DND-41 (cell line): ENCODE measurements at regions not wholly inside any gene's neighbourhood (a gene's known extent, or its start where the extent isn't known, plus 50 kb on each side); places are given as distances from the start of the nearest gene placed in this dataset.

Experiments used
- ATAC-seq: fragments of 200-7000 bp; cut with Tn5 transposase; 3 replicates; pipeline ENCODE4 v1.9.1; 2021; ENCODE audit warnings: low read depth; ENCODE audit not compliant: insufficient read depth
- DNase-seq: peaks from one replicate; pipeline ENCODE4 v3.0.0-alpha.2; 2020
- H2AFZ ChIP-seq: 2 replicates; pipeline ENCODE4 v1.6.0; 2012; ENCODE audit warnings: low read depth, low read length
- H3K27ac ChIP-seq: 2 replicates; pipeline ENCODE4 v1.5.1; 2012; ENCODE audit warnings: low read length, inconsistent platforms
- H3K27me3 ChIP-seq: fragments of 200-600 bp; sonication (generic); 2 replicates; pipeline ENCODE4 v1.6.0; 2012; ENCODE audit warnings: low read length, mild to moderate bottlenecking, inconsistent platforms; ENCODE audit not compliant: insufficient read depth, poor library complexity
- H3K36me3 ChIP-seq: 2 replicates; pipeline ENCODE4 v1.5.1; 2012; ENCODE audit warnings: low read length, inconsistent platforms; ENCODE audit not compliant: insufficient read depth
- H3K4me1 ChIP-seq: 2 replicates; pipeline ENCODE4 v1.5.1; 2012; ENCODE audit warnings: mild to moderate bottlenecking, low read length; ENCODE audit not compliant: insufficient read depth
- H3K4me2 ChIP-seq: 2 replicates; pipeline ENCODE4 v1.6.0; 2012; ENCODE audit warnings: mild to moderate bottlenecking, moderate library complexity, low read length, inconsistent platforms; ENCODE audit not compliant: insufficient read depth
- H3K4me3 ChIP-seq, 2 experiments: fragments of 200-600 bp in 1 of 2; shearing (Covaris generic) in 1 of 2; 2 replicates each; pipeline ENCODE4 v1.5.1; 2012 to 2016; ENCODE audit warnings: inconsistent platforms in 2 of 2, low read length in 2 of 2, mild to moderate bottlenecking in 2 of 2, low read depth in 1 of 2, moderate library complexity in 1 of 2
- H3K79me2 ChIP-seq: 2 replicates; pipeline ENCODE4 v1.6.0; 2012; ENCODE audit warnings: low read length, inconsistent platforms; ENCODE audit not compliant: insufficient read depth
- H3K9ac ChIP-seq: 2 replicates; pipeline ENCODE4 v1.6.0; 2012; ENCODE audit warnings: low read depth, mild to moderate bottlenecking, inconsistent platforms, low read length, moderate library complexity
- H3K9me3 ChIP-seq: 2 replicates; pipeline ENCODE4 v1.5.1; 2012; ENCODE audit warnings: low read length, moderate library complexity, mild to moderate bottlenecking, inconsistent platforms; ENCODE audit not compliant: insufficient read depth, severe bottlenecking
- H4K20me1 ChIP-seq: 2 replicates; pipeline ENCODE4 v1.6.0; 2012; ENCODE audit warnings: low read length; ENCODE audit not compliant: insufficient read depth
- CTCF ChIP-seq: IDR thresholded peaks from 2 replicates; pipeline ENCODE4 v1.5.1; 2012; ENCODE audit warnings: borderline replicate concordance, low read length, moderate library complexity, mild to moderate bottlenecking; ENCODE audit not compliant: poor library complexity, severe bottlenecking; ENCODE audit errors: extremely low read depth
- EZH2 ChIP-seq: IDR thresholded peaks from 3 replicates; pipeline ENCODE4 v1.6.1; 2012; ENCODE audit warnings: borderline replicate concordance, low read depth, mild to moderate bottlenecking, moderate library complexity, low read length, inconsistent platforms; ENCODE audit not compliant: severe bottlenecking

GRCh38 chr13:68410007-68410406, 1179.9 kb upstream of the PCDH9 start:
- no peaks in the 10 kb centered on the region for H3K79me2 ChIP-seq
- ATAC-seq (no peak), DNase-seq (no peak)
- H3K27ac ChIP-seq: no peak overlapping the region
- TF ChIP-seq CTCF (no peak), EZH2 (no peak)
- H3K36me3 ChIP-seq: no peaks in the 10 kb centered on the region
- H3K4me1 ChIP-seq: no peaks in the 10 kb centered on the region
- no peak overlapping the region for H2AFZ ChIP-seq
- H3K9ac ChIP-seq: no peak overlapping the region
- no peak overlapping the region for H3K4me2 ChIP-seq
- H3K27me3 ChIP-seq: no peaks in the 10 kb centered on the region
- H4K20me1 ChIP-seq: no peaks in the 10 kb centered on the region
- no peaks in the 10 kb centered on the region for H3K9me3 ChIP-seq
- no peak overlapping the region for H3K4me3 ChIP-seq

GRCh38 chr13:68390987-68391386, 1160.9 kb upstream of the PCDH9 start:
- Histone ChIP-seq H3K4me1 (no peaks in the 10 kb centered on the region), H2AFZ (no peak overlapping the region), H3K9me3 (no peaks in the 10 kb centered on the region), H3K36me3 (no peaks in the 10 kb centered on the region), H4K20me1 (no peaks in the 10 kb centered on the region), H3K79me2 (no peaks in the 10 kb centered on the region), H3K9ac (no peak overlapping the region), H3K27me3 (no peaks in the 10 kb centered on the region), H3K27ac (no peak overlapping the region), H3K4me2 (no peak overlapping the region), H3K4me3 (no peak overlapping the region)
- DNase-seq: no peak
- ATAC-seq: no peak
- TF ChIP-seq CTCF: no peak
- TF ChIP-seq EZH2: no peak

- no peaks in the 10 kb centered on the region for H4K20me1 ChIP-seq
- H2AFZ ChIP-seq: no peak overlapping the region; the same call in 1 of the 2 replicates
- H3K4me3 ChIP-seq: no peak overlapping the region
- H3K36me3 ChIP-seq: no peaks in the 10 kb centered on the region
- no peak overlapping the region for H3K4me2 ChIP-seq
- no peak for ATAC-seq
- no peak overlapping the region for H3K9ac ChIP-seq
- no peaks in the 10 kb centered on the region for H3K4me1 ChIP-seq
- TF ChIP-seq CTCF: no peak
- no peak for TF ChIP-seq EZH2
- H3K27me3 ChIP-seq: no peaks in the 10 kb centered on the region
- no peaks in the 10 kb centered on the region for H3K79me2 ChIP-seq
- no peak overlapping the region for H3K27ac ChIP-seq
- H3K9me3 ChIP-seq: no peaks in the 10 kb centered on the region
- DNase-seq: no peak
Observed at GRCh38 chr13:68386808-68387207, 1156.7 kb upstream of the PCDH9 start.
